GM12892 (cell line): ENCODE measurements at regions not wholly inside any gene's neighbourhood (a gene's known extent, or its start where the extent isn't known, plus 50 kb on each side); places are given as distances from the start of the nearest gene placed in this dataset.

Experiments
- POLR2A ChIP-seq: IDR thresholded peaks from 2 replicates; pipeline ENCODE4 v1.6.1; 2011; ENCODE audit warnings: low read depth, low read length, control low read depth
- POLR2AphosphoS5 ChIP-seq: IDR thresholded peaks from 2 replicates; pipeline ENCODE4 v1.6.1; 2011; ENCODE audit warnings: low read depth, low read length, control low read depth
- TAF1 ChIP-seq: IDR thresholded peaks from 2 replicates; pipeline ENCODE4 v1.6.1; 2011; ENCODE audit warnings: low read depth, mild to moderate bottlenecking, control low read depth, low read length, borderline replicate concordance

GRCh38 chr2:67574230-67574629 lies 177.1 kb downstream of the ETAA1 start:
- no peak for TF ChIP-seq POLR2AphosphoS5
- TF ChIP-seq POLR2A: no peak
- TF ChIP-seq TAF1: no peak
